ENCODE measurements at regions not wholly inside any gene's neighbourhood (a gene's known extent, or its start where the extent isn't known, plus 50 kb on each side); places are given as distances from the start of the nearest gene placed in this dataset.
"Not testable (repeated sequence)": the region's sequence is repeated elsewhere in the genome, so short reads cannot be mapped to it uniquely, and the experiment has no call there.

- Histone ChIP-seq H3K36me3 (ENCODE audit: control insufficient read depth, insufficient read depth, low read length) (no peaks in the 10 kb centered on the region), H3K4me1 (ENCODE audit: control insufficient read depth, insufficient read depth, low read length) (no peaks in the 10 kb centered on the region), H3K27ac (ENCODE audit: low read length) (no peak overlapping the region), H3K9me3 (ENCODE audit: control insufficient read depth, low read depth, low read length) (no peaks in the 10 kb centered on the region), H3K4me3 (ENCODE audit: low read length) (no peak overlapping the region), H3K27me3 (ENCODE audit: control insufficient read depth, insufficient read depth, low read length) (no peaks in the 10 kb centered on the region)
- no CpG with 5 or more reads among the region's 2 CpGs for WGBS (ENCODE audit: insufficient coverage, low lambda C conversion rate)
- no peak for DNase-seq
Measured at GRCh38 chrX:125150231-125150630, 169.4 kb upstream of the TEX13C start.

- H3K36me3 ChIP-seq (ENCODE audit: control insufficient read depth, insufficient read depth, low read length): no peaks in the 10 kb centered on the region
- WGBS (ENCODE audit: insufficient coverage, low lambda C conversion rate): no CpG with 5 or more reads among the region's 3 CpGs
- no peak overlapping the region for H3K4me3 ChIP-seq (ENCODE audit: low read length)
- peaks cover 5% of the 10 kb centered on the region for H3K9me3 ChIP-seq (ENCODE audit: control insufficient read depth, low read depth, low read length)
- no peak for DNase-seq
- no peaks in the 10 kb centered on the region for H3K4me1 ChIP-seq (ENCODE audit: control insufficient read depth, insufficient read depth, low read length)
- H3K27ac ChIP-seq (ENCODE audit: low read length): no peak overlapping the region
- H3K27me3 ChIP-seq (ENCODE audit: control insufficient read depth, insufficient read depth, low read length): no peaks in the 10 kb centered on the region
Measured at GRCh38 chrX:125151146-125151545, 168.5 kb upstream of the TEX13C start.

DNA sequence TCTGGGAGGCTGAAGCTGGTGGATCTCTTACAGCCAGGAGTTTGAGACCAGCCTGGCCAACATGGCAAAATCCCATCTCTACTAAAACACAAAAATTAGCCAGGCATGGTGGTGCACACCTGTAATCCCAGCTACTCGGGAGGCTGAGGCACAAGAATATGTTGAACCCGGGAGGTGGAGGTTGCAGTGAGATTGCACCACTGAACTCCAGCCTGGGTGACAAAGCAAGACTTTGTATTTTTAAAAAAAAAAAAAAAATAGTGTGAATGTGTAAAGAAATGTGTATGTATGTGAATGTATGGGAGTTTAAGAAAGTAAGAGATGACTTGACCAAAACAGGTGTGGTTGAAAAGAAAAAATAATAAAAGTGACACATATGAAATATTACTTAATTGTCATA, 167.7 kb upstream of the TEX13C start:
- DNase-seq: no peak
- WGBS (ENCODE audit: insufficient coverage, low lambda C conversion rate): no CpG with 5 or more reads among the region's 2 CpGs

DNA sequence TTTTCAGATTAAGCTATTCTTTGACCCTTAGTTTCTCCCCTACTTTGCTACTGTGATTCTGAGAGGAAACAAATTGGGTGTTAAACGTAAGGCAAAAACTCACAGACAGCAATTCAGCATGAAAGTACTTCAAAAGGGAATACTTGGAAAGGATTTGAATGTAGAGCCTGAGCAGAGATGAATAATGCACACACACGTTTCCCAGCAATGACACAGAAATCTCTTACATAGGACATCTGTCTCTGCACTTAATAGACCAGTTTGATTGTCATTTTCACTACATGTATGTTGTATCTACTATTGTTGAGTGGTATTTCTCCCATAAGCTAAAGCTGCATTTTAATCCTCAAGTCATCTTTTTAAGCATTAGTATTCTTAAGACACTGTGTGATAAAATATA, 166.1 kb upstream of the TEX13C start:
- Histone ChIP-seq H3K27me3 (ENCODE audit: control insufficient read depth, insufficient read depth, low read length) (no peaks in the 10 kb centered on the region), H3K4me1 (ENCODE audit: control insufficient read depth, insufficient read depth, low read length) (no peaks in the 10 kb centered on the region), H3K36me3 (ENCODE audit: control insufficient read depth, insufficient read depth, low read length) (no peaks in the 10 kb centered on the region), H3K4me3 (ENCODE audit: low read length) (no peak overlapping the region), H3K9me3 (ENCODE audit: control insufficient read depth, low read depth, low read length) (peaks cover 5% of the 10 kb centered on the region), H3K27ac (ENCODE audit: low read length) (no peak overlapping the region)
- no CpG with 5 or more reads among the region's 2 CpGs for WGBS (ENCODE audit: insufficient coverage, low lambda C conversion rate)
- DNase-seq: no peak

More for the DNA sequence above, 167.7 kb upstream of the TEX13C start:
- no peaks in the 10 kb centered on the region for H3K36me3 ChIP-seq (ENCODE audit: control insufficient read depth, insufficient read depth, low read length)
- H3K4me1 ChIP-seq (ENCODE audit: control insufficient read depth, insufficient read depth, low read length): no peaks in the 10 kb centered on the region
- no peaks in the 10 kb centered on the region for H3K27me3 ChIP-seq (ENCODE audit: control insufficient read depth, insufficient read depth, low read length)
- H3K9me3 ChIP-seq (ENCODE audit: control insufficient read depth, low read depth, low read length): peaks cover 5% of the 10 kb centered on the region
- H3K27ac ChIP-seq (ENCODE audit: low read length): no peak overlapping the region
- H3K4me3 ChIP-seq (ENCODE audit: low read length): no peak overlapping the region

DNA sequence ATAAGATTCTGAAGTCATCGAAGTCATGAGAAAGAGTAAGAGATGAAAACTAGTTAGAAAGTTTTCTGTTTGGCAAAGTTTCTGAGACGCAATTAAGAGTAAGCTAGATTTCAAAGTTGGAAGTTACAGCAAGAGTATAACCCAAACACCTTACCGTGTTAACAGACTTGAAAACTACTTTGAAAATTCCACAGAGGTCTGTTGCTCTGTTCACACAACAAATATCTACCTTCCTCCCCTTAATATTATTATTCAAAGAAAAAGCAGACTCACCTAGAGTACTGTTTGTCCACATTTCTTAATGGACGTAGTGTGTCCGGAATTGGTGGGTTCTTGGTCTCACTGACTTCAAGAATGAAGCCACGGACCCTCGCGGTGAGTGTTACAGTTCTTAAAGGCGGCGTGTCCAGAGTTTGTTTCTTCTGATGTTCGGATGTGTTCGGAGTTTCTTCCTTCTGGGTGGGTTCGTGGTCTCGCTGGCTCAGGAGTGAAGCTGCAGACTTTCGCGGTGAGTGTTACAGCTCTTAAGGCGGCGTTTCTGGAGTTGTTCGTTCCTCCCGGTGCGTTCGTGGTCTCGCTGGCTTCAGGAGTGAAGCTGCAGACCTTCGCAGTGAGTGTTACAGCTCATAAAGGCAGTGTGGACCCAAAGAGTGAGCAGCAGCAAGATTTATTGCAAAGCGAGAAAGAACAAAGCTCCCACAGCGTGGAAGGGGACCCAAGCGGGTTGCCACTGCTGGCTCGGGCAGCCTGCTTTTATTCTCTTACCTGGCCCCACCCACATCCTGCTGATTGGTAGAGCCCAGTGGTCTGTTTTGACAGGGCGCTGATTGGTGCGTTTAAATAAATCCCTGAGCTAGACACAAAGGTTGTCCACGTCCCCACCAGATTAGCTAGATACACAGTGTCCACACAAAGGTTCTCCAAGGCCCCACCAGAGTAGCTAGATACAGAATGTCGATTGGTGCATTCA, 165.1 kb upstream of the TEX13C start:
- H3K4me1 ChIP-seq (ENCODE audit: control insufficient read depth, insufficient read depth, low read length); H3K9me3 ChIP-seq (ENCODE audit: control insufficient read depth, low read depth, low read length); H3K27me3 ChIP-seq (ENCODE audit: control insufficient read depth, insufficient read depth, low read length); DNase-seq; H3K27ac ChIP-seq (ENCODE audit: low read length); H3K4me3 ChIP-seq (ENCODE audit: low read length); H3K36me3 ChIP-seq (ENCODE audit: control insufficient read depth, insufficient read depth, low read length): not testable (repeated sequence)
- WGBS (ENCODE audit: insufficient coverage, low lambda C conversion rate): no CpG with 5 or more reads among the region's 32 CpGs

DNA sequence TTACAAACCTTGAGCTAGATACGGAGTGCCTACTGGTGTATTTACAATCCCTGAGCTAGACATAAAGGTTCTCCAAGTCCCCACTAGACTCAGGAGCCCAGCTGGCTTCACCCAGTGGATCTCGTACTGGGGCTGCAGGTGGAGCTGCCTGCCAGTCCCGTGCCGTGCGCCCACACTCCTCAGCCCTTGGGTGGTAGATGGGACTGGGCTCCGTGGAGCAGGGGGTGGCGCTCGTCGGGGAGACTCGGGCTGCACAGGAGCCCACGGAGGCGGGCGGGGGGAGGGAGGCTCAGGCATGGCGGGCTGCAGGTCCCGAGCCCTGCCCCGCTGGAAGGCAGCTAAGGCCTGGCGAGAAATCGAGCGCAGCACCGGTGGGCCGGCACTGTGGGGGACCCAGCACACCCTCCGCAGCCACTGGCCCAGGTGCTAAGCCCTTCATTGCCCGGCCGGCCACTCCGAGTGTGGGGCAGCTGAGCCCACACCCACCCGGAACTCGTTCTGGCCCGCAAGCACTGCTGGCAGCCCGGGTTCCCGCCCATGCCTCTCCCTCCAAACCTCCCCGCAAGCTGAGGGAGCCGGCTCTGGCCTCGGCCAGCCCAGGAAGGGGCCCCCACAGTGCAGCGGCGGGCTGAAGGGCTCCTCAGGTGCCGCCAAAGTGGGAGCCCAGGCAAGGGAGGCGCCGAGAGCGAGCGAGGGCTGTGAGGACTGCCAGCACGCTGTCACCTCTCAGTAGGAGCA, 164.2 kb upstream of the TEX13C start:
- DNase-seq; H3K9me3 ChIP-seq (ENCODE audit: control insufficient read depth, low read depth, low read length); H3K4me1 ChIP-seq (ENCODE audit: control insufficient read depth, insufficient read depth, low read length); H3K36me3 ChIP-seq (ENCODE audit: control insufficient read depth, insufficient read depth, low read length); H3K27ac ChIP-seq (ENCODE audit: low read length); H3K4me3 ChIP-seq (ENCODE audit: low read length); H3K27me3 ChIP-seq (ENCODE audit: control insufficient read depth, insufficient read depth, low read length): not testable (repeated sequence)
- WGBS (ENCODE audit: insufficient coverage, low lambda C conversion rate): no CpG with 5 or more reads among the region's 41 CpGs

GRCh38 chrX:125170459-125170858, 149.2 kb upstream of the TEX13C start:
- whole genome bisulfite sequencing (ENCODE audit: insufficient coverage, low lambda C conversion rate): no CpG with 5 or more reads among the region's 4 CpGs
- Histone ChIP-seq H3K27ac (ENCODE audit: low read length) (no peak overlapping the region), H3K4me3 (ENCODE audit: low read length) (no peak overlapping the region), H3K9me3 (ENCODE audit: control insufficient read depth, low read depth, low read length) (no peaks in the 10 kb centered on the region), H3K27me3 (ENCODE audit: control insufficient read depth, insufficient read depth, low read length) (no peaks in the 10 kb centered on the region), H3K4me1 (ENCODE audit: control insufficient read depth, insufficient read depth, low read length) (no peaks in the 10 kb centered on the region), H3K36me3 (ENCODE audit: control insufficient read depth, insufficient read depth, low read length) (no peaks in the 10 kb centered on the region)
- DNase-seq: no peak

- 86% methylated on average over 2 of the region's 5 CpGs for WGBS (ENCODE audit: insufficient coverage, low lambda C conversion rate)
Measured at GRCh38 chrX:125172531-125172930, 147.1 kb upstream of the TEX13C start.

GRCh38 chrX:125175991-125176584, 143.6 kb upstream of the TEX13C start:
- Histone ChIP-seq H3K27me3 (ENCODE audit: control insufficient read depth, insufficient read depth, low read length) (no peaks in the 10 kb centered on the region), H3K27ac (ENCODE audit: low read length) (no peak overlapping the region), H3K4me1 (ENCODE audit: control insufficient read depth, insufficient read depth, low read length) (no peaks in the 10 kb centered on the region), H3K4me3 (ENCODE audit: low read length) (no peak overlapping the region), H3K36me3 (ENCODE audit: control insufficient read depth, insufficient read depth, low read length) (no peaks in the 10 kb centered on the region), H3K9me3 (ENCODE audit: control insufficient read depth, low read depth, low read length) (no peaks in the 10 kb centered on the region)
- no peak for DNase-seq
- no CpG with 5 or more reads among the region's 1 CpG for WGBS (ENCODE audit: insufficient coverage, low lambda C conversion rate)

More at GRCh38 chrX:125172531-125172930, 147.1 kb upstream of the TEX13C start:
- Histone ChIP-seq H3K36me3 (ENCODE audit: control insufficient read depth, insufficient read depth, low read length) (no peaks in the 10 kb centered on the region), H3K9me3 (ENCODE audit: control insufficient read depth, low read depth, low read length) (no peaks in the 10 kb centered on the region), H3K27me3 (ENCODE audit: control insufficient read depth, insufficient read depth, low read length) (no peaks in the 10 kb centered on the region), H3K27ac (ENCODE audit: low read length) (no peak overlapping the region), H3K4me1 (ENCODE audit: control insufficient read depth, insufficient read depth, low read length) (no peaks in the 10 kb centered on the region), H3K4me3 (ENCODE audit: low read length) (no peak overlapping the region)
- DNase-seq: no peak

GRCh38 chrX:125193921-125194320, 125.8 kb upstream of the TEX13C start:
- Histone ChIP-seq H3K4me3 (ENCODE audit: low read length) (no peak overlapping the region), H3K4me1 (ENCODE audit: control insufficient read depth, insufficient read depth, low read length) (no peaks in the 10 kb centered on the region), H3K9me3 (ENCODE audit: control insufficient read depth, low read depth, low read length) (no peaks in the 10 kb centered on the region), H3K27ac (ENCODE audit: low read length) (no peak overlapping the region), H3K27me3 (ENCODE audit: control insufficient read depth, insufficient read depth, low read length) (no peaks in the 10 kb centered on the region), H3K36me3 (ENCODE audit: control insufficient read depth, insufficient read depth, low read length) (no peaks in the 10 kb centered on the region)
- no peak for DNase-seq
- WGBS (ENCODE audit: insufficient coverage, low lambda C conversion rate): 80% methylated on average over 1 of the region's 4 CpGs
